ENCODE measurements at regions not wholly inside any gene's neighbourhood (a gene's known extent, or its start where the extent isn't known, plus 50 kb on each side); places are given as distances from the start of the nearest gene placed in this dataset.

GRCh38 chr3:117629505-117629904 lies 919.9 kb downstream of the TUSC7 start:
- TF ChIP-seq EZH2 (IDR thresholded peaks at IDR 0.05; ENCODE audit: insufficient read depth, poor library complexity, severe bottlenecking): no peak
- no peak for TF ChIP-seq EZH2phosphoT487 (IDR thresholded peaks at IDR 0.05; ENCODE audit: insufficient read depth, low read depth)

All from GM23248 (cell line).